Glutamatergic neuron (in vitro differentiated cells): ENCODE measurements at regions not wholly inside any gene's neighbourhood (a gene's known extent, or its start where the extent isn't known, plus 50 kb on each side); places are given as distances from the start of the nearest gene placed in this dataset.

ENCODE experiments used
- DNase-seq: peaks from one replicate; pipeline ENCODE4 v3.0.0; 2022
- H3K27ac Mint-ChIP-seq: one replicate; pipeline ENCODE4 v1.8.0; 2020; ENCODE audit warnings: mild to moderate bottlenecking, mixed read lengths, inconsistent platforms; ENCODE audit not compliant: unreplicated experiment
- H3K27me3 Mint-ChIP-seq: one replicate; pipeline ENCODE4 v1.8.0; 2020; ENCODE audit warnings: mild to moderate bottlenecking, moderate library complexity, mixed read lengths, inconsistent platforms; ENCODE audit not compliant: unreplicated experiment
- H3K36me3 Mint-ChIP-seq: one replicate; pipeline ENCODE4 v1.8.0; 2020; ENCODE audit warnings: mild to moderate bottlenecking, mixed read lengths, inconsistent platforms; ENCODE audit not compliant: unreplicated experiment
- H3K4me1 Mint-ChIP-seq: one replicate; pipeline ENCODE4 v1.8.0; 2020; ENCODE audit warnings: mild to moderate bottlenecking, low read depth, mixed read lengths, inconsistent platforms; ENCODE audit not compliant: unreplicated experiment
- H3K4me3 Mint-ChIP-seq: one replicate; pipeline ENCODE4 v1.8.0; 2020; ENCODE audit warnings: mild to moderate bottlenecking, mixed read lengths, inconsistent platforms; ENCODE audit not compliant: unreplicated experiment
- H3K9me3 Mint-ChIP-seq: one replicate; pipeline ENCODE4 v1.8.0; 2020; ENCODE audit warnings: mild to moderate bottlenecking, moderate library complexity, mixed read lengths, inconsistent platforms; ENCODE audit not compliant: unreplicated experiment
- CTCF ChIP-seq: fragments of 200-600 bp; sonication (generic); IDR thresholded peaks from one replicate; pipeline ENCODE4 v1.5.0; 2021; ENCODE audit not compliant: partially characterized antibody, unreplicated experiment

DNA sequence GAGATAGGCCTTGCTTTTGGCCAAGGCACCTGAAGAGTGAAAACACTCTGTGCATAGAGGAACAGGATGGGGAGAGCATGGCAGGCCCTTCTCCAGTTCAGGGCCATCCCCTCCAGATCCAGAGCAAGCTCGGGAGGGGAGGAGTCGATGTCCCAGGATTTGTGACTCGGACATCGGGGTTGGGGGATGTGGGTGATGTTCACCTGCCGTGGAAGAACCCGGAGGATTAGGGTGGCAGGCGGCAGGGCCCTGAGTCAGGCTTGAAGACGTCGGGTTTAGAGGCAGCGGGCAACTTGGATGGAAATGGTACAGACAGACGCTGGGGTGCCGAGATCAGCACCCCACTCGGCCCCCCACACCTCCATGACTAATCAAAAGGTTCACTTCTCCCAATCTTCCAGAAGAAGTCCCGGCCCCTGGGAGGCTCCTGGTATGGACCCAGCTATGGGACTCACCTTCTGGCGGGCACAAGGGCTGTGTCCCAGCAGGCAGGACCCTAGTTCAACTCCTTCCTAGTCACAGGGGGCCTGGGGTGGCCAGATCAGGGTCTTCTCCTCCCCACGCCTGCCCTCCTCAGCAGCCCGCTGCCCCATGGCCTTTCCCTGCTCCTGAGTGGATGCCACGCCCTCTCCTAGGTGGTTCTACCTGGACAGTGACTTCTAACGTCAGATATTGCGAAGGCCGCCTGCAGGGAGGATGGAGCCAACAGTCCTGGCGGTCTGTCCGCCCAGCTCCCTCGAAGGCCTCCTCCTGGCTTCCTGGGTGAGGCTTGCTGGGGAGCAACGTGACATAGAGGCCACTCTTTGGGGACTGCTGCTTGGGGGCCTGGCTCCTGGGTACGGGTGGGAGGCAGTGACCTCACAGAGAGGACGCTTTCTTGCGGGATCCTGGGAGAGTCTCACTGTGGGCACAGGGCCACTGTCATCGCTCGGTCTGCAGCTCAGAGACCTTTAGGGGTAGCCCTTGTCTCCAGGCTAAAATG lies 792.5 kb downstream of the BRD1 start:
- Mint-ChIP-seq H3K36me3 (peaks cover 8% of the 10 kb centered on the region), H3K27ac (no peak overlapping the region), H3K4me3 (no peak overlapping the region), H3K27me3 (peaks cover 12% of the 10 kb centered on the region), H3K4me1 (no peaks in the 10 kb centered on the region), H3K9me3 (peaks cover 35% of the 10 kb centered on the region)
- TF ChIP-seq CTCF: no peak
- DNase-seq: no peak

GRCh38 chr22:49033616-49034015 lies 794.1 kb downstream of the BRD1 start:
- no peak for DNase-seq
- Mint-ChIP-seq H3K4me1 (no peaks in the 10 kb centered on the region), H3K4me3 (no peak overlapping the region), H3K27me3 (peaks cover 12% of the 10 kb centered on the region), H3K36me3 (peaks cover 5% of the 10 kb centered on the region), H3K27ac (no peak overlapping the region), H3K9me3 (peaks cover 38% of the 10 kb centered on the region)
- no peak for TF ChIP-seq CTCF

DNA sequence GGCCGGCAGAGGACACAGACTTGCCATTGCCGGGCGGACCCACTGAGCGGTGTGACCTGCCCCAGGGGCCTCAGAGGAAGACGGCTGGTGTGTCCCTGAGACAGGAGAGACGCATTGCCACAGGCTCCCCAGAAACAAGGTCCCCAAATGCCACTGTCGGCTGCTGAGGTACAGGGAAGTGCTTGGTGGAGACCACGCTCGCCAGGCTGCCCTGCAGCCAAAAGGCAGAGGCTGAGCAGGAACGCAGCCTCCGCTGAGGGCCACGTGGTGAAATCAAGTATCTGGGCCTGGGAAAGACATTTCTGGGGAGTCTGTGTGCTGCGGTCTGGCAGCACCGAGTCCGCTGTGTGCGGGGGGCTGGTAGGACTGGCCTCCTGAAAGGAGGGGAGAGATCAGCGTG lies 794.9 kb downstream of the BRD1 start:
- Mint-ChIP-seq H3K27ac (no peak overlapping the region), H3K4me3 (no peak overlapping the region), H3K36me3 (peaks cover 5% of the 10 kb centered on the region), H3K27me3 (peaks cover 12% of the 10 kb centered on the region), H3K4me1 (no peaks in the 10 kb centered on the region), H3K9me3 (peaks cover 35% of the 10 kb centered on the region)
- DNase-seq: no peak
- TF ChIP-seq CTCF: no peak

- Mint-ChIP-seq H3K4me1 (no peaks in the 10 kb centered on the region), H3K9me3 (peaks cover 41% of the 10 kb centered on the region), H3K36me3 (peaks cover 7% of the 10 kb centered on the region), H3K27ac (no peak overlapping the region), H3K4me3 (no peak overlapping the region), H3K27me3 (peaks cover 15% of the 10 kb centered on the region)
- TF ChIP-seq CTCF: no peak
- no peak for DNase-seq
Measured at GRCh38 chr22:49031746-49032330, 795.8 kb downstream of the BRD1 start.

GRCh38 chr22:49028111-49028510 lies 799.6 kb downstream of the BRD1 start:
- H3K27ac Mint-ChIP-seq: no peak overlapping the region
- H3K36me3 Mint-ChIP-seq: peaks cover 5% of the 10 kb centered on the region
- no peaks in the 10 kb centered on the region for H3K4me1 Mint-ChIP-seq
- no peak for TF ChIP-seq CTCF
- peaks cover 16% of the 10 kb centered on the region for H3K27me3 Mint-ChIP-seq
- H3K4me3 Mint-ChIP-seq: no peak overlapping the region
- H3K9me3 Mint-ChIP-seq: peaks cover 38% of the 10 kb centered on the region
- DNase-seq: no peak
